ENCODE measurements at regions not wholly inside any gene's neighbourhood (a gene's known extent, or its start where the extent isn't known, plus 50 kb on each side); places are given as distances from the start of the nearest gene placed in this dataset.

- H2AFZ ChIP-seq (ENCODE audit: insufficient read depth, low read depth, low read length, poor library complexity, severe bottlenecking): no peak overlapping the region
- no peaks in the 10 kb centered on the region for H3K79me2 ChIP-seq (ENCODE audit: control insufficient read depth, insufficient read depth, low read length)
- ATAC-seq (ENCODE audit: low read depth) (no peak), DNase-seq (no peak)
- H3K9me3 ChIP-seq (ENCODE audit: control extremely low read depth in 1 of 3, control insufficient read depth in 2 of 3, insufficient read depth in 1 of 3, low read length in 2 of 3): no peaks in the 10 kb centered on the region
- no peaks in the 10 kb centered on the region for H3K36me3 ChIP-seq (replicated peaks in 1 of 2; ENCODE audit: control extremely low read depth in 1 of 2, control insufficient read depth in 1 of 2, extremely low read depth in 1 of 2, insufficient read depth in 2 of 2, low read length in 1 of 2)
- Mint-ChIP-seq H3K9me3 (ENCODE audit: insufficient read depth) (no peaks in the 10 kb centered on the region), H3K4me3 (peak overlapping the region; percentile 57), H3K27me3 (peaks cover 53% of the 10 kb centered on the region), H3K4me1 (peaks cover 12% of the 10 kb centered on the region), H3K27ac (no peak overlapping the region)
- no peak overlapping the region for H3K9ac ChIP-seq (ENCODE audit: low read length)
- H3K4me2 ChIP-seq (replicated peaks; ENCODE audit: low read depth, low read length, poor library complexity, severe bottlenecking): no peak overlapping the region
- no peaks in the 10 kb centered on the region for H4K20me1 ChIP-seq (ENCODE audit: control insufficient read depth, insufficient read depth, low read length, poor library complexity, severe bottlenecking)
- ChIA-PET CTCF (no interaction called here), POLR2A (no interaction called here)
- no peak overlapping the region for H3K27ac ChIP-seq (ENCODE audit: low read length in 2 of 2)
- peaks cover 0 to 31% (median 27%) of the 10 kb centered on the region in 4 experiments for H3K27me3 ChIP-seq (replicated peaks in 1 of 4; ENCODE audit: control extremely low read depth in 1 of 4, control insufficient read depth in 3 of 4, insufficient read depth in 4 of 4, low read length in 3 of 4)
- 94% methylated on average over 4 of the region's 6 CpGs for WGBS (ENCODE audit: insufficient coverage)
- peaks cover 13 to 18% of the 10 kb centered on the region in 2 donors for H3K4me1 ChIP-seq (ENCODE audit: control insufficient read depth in 2 of 2, insufficient read depth in 2 of 2, low read length in 2 of 2)
- intact Hi-C loops (cut with micrococcal nuclease): no loop called here
- no peak overlapping the region for H3K4me3 ChIP-seq (ENCODE audit: control extremely low read depth in 1 of 5, extremely low read depth in 1 of 5, insufficient read depth in 1 of 5, low read depth in 2 of 5, low read length in 4 of 5)
- no peak for TF ChIP-seq EZH2 (IDR thresholded peaks at IDR 0.05; ENCODE audit: borderline replicate concordance, insufficient read depth, low read depth, low read length, poor library complexity, severe bottlenecking)
- TF ChIP-seq, protein P1, sequence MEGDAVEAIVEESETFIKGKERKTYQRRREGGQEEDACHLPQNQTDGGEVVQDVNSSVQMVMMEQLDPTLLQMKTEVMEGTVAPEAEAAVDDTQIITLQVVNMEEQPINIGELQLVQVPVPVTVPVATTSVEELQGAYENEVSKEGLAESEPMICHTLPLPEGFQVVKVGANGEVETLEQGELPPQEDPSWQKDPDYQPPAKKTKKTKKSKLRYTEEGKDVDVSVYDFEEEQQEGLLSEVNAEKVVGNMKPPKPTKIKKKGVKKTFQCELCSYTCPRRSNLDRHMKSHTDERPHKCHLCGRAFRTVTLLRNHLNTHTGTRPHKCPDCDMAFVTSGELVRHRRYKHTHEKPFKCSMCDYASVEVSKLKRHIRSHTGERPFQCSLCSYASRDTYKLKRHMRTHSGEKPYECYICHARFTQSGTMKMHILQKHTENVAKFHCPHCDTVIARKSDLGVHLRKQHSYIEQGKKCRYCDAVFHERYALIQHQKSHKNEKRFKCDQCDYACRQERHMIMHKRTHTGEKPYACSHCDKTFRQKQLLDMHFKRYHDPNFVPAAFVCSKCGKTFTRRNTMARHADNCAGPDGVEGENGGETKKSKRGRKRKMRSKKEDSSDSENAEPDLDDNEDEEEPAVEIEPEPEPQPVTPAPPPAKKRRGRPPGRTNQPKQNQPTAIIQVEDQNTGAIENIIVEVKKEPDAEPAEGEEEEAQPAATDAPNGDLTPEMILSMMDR (IDR thresholded peaks at IDR 0.05): no peak
Observed at GRCh38 chr10:114766470-114766869, 55.1 kb upstream of the FHIP2A start.

- no peaks in the 10 kb centered on the region for H4K20me1 ChIP-seq (ENCODE audit: control insufficient read depth, insufficient read depth, low read length, poor library complexity, severe bottlenecking)
- H3K27ac Mint-ChIP-seq: no peak overlapping the region
- peak overlapping the region; percentile 19 for H2AFZ ChIP-seq (ENCODE audit: insufficient read depth, low read depth, low read length, poor library complexity, severe bottlenecking)
- peak overlapping the region in 4 of 5 experiments; percentile 18 to 54 (median 40) for H3K4me3 ChIP-seq (ENCODE audit: control extremely low read depth in 1 of 5, extremely low read depth in 1 of 5, insufficient read depth in 1 of 5, low read depth in 2 of 5, low read length in 4 of 5)
- 9% methylated on average over 28 of the region's 33 CpGs for WGBS (ENCODE audit: insufficient coverage)
- DNase-seq: peak; percentile 8
- TF ChIP-seq, protein P1 (IDR thresholded peaks at IDR 0.05): no peak
- no peak for TF ChIP-seq EZH2 (IDR thresholded peaks at IDR 0.05; ENCODE audit: borderline replicate concordance, insufficient read depth, low read depth, low read length, poor library complexity, severe bottlenecking)
- H3K27me3 Mint-ChIP-seq: peaks cover 46% of the 10 kb centered on the region
- H3K36me3 ChIP-seq (replicated peaks in 1 of 2; ENCODE audit: control extremely low read depth in 1 of 2, control insufficient read depth in 1 of 2, extremely low read depth in 1 of 2, insufficient read depth in 2 of 2, low read length in 1 of 2): no peaks in the 10 kb centered on the region
- peak; percentile 39 for ATAC-seq (ENCODE audit: low read depth)
- no peaks in the 10 kb centered on the region for H3K9me3 ChIP-seq (ENCODE audit: control extremely low read depth in 1 of 3, control insufficient read depth in 2 of 3, insufficient read depth in 1 of 3, low read length in 2 of 3)
- peak overlapping the region; percentile 82 for H3K4me3 Mint-ChIP-seq
- ChIA-PET CTCF (no interaction called here), POLR2A (no interaction called here)
- peak overlapping the region; percentile 82 for H3K4me2 ChIP-seq (replicated peaks; ENCODE audit: low read depth, low read length, poor library complexity, severe bottlenecking)
- peaks cover 0 to 31% (median 27%) of the 10 kb centered on the region in 4 experiments for H3K27me3 ChIP-seq (replicated peaks in 1 of 4; ENCODE audit: control extremely low read depth in 1 of 4, control insufficient read depth in 3 of 4, insufficient read depth in 4 of 4, low read length in 3 of 4)
- H3K27ac ChIP-seq (ENCODE audit: low read length in 2 of 2): no peak overlapping the region
- H3K79me2 ChIP-seq (ENCODE audit: control insufficient read depth, insufficient read depth, low read length): no peaks in the 10 kb centered on the region
- intact Hi-C loops (cut with micrococcal nuclease): no loop called here
- peaks cover 12% of the 10 kb centered on the region for H3K4me1 Mint-ChIP-seq
- no peaks in the 10 kb centered on the region for H3K9me3 Mint-ChIP-seq (ENCODE audit: insufficient read depth)
- peaks cover 13 to 18% of the 10 kb centered on the region in 2 donors for H3K4me1 ChIP-seq (ENCODE audit: control insufficient read depth in 2 of 2, insufficient read depth in 2 of 2, low read length in 2 of 2)
- H3K9ac ChIP-seq (ENCODE audit: low read length): peak overlapping the region; percentile 60
Observed at GRCh38 chr10:114767101-114767985, 54.2 kb upstream of the FHIP2A start.
